Keratinocyte (primary cell): ENCODE measurements at regions not wholly inside any gene's neighbourhood (a gene's known extent, or its start where the extent isn't known, plus 50 kb on each side); places are given as distances from the start of the nearest gene placed in this dataset.

Experiments used
- EZH2 ChIP-seq: IDR thresholded peaks from one replicate; pipeline ENCODE4 v1.6.1; 2012; ENCODE audit warnings: inconsistent platforms, mild to moderate bottlenecking, low read length, moderate library complexity
- TF ChIP-seq, protein P1 (sequence below), 3 experiments: IDR thresholded peaks in 1 of 3; conservative IDR thresholded peaks in 1 of 3; optimal IDR thresholded peaks in 1 of 3; 2 replicates in 2 of 3; 3 replicates in 1 of 3; pipeline versions ENCODE3 to v1.5.1; 2011; ENCODE audit warnings: low read length in 3 of 3, mild to moderate bottlenecking in 3 of 3, moderate library complexity in 2 of 3, control low read depth in 1 of 3, inconsistent platforms in 1 of 3; ENCODE audit not compliant: insufficient read depth in 2 of 3; ENCODE audit errors: extremely low read depth in 1 of 3

DNA sequence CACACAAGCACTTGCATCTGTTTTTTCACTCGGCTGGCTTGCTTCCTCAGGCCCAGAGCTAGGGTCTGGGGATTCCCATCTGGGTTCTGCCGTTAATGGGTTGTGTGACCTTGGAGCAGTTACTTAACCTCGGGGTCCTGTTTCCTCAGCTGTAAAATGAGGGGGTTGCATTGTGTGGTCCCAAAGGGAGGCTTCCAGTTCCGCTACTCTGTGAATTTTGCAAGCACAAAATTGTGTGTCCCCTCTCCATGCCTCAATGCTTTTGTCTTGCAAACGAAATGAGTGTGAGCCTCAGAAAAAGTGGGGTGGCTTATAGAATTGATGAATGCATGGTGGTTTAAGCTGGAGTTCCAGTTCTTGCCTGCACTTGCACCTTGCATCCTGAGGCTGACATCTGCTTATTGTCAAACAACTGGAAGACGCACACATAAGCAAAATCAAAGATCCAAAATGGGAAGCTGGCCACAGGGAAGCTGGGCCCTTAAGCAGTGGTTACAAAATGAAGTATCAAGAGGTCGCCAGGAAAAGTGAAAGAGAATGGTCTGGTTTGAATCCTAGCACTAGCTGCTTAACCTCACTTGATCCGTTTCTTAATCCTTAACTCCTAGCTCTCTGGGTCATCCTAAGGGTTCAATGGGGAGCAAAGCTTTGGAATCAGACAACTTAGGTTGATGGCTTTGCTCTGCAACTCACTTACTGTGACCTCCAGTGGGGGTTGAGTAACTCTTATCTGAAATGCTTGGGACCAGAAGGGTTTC lies 490.6 kb downstream of the DHX35 start:
- TF ChIP-seq, protein P1, sequence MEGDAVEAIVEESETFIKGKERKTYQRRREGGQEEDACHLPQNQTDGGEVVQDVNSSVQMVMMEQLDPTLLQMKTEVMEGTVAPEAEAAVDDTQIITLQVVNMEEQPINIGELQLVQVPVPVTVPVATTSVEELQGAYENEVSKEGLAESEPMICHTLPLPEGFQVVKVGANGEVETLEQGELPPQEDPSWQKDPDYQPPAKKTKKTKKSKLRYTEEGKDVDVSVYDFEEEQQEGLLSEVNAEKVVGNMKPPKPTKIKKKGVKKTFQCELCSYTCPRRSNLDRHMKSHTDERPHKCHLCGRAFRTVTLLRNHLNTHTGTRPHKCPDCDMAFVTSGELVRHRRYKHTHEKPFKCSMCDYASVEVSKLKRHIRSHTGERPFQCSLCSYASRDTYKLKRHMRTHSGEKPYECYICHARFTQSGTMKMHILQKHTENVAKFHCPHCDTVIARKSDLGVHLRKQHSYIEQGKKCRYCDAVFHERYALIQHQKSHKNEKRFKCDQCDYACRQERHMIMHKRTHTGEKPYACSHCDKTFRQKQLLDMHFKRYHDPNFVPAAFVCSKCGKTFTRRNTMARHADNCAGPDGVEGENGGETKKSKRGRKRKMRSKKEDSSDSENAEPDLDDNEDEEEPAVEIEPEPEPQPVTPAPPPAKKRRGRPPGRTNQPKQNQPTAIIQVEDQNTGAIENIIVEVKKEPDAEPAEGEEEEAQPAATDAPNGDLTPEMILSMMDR (optimal IDR thresholded peaks at IDR 0.05 in 1 of 3, IDR thresholded peaks at IDR 0.05 in 1 of 3, conservative IDR thresholded peaks at IDR 0.05 in 1 of 3; ENCODE audit: extremely low read depth in 1 of 3, insufficient read depth in 2 of 3, low read length in 3 of 3), result no peak
- TF ChIP-seq EZH2, result no peak
